GM21528 (cell line): ENCODE measurements at regions not wholly inside any gene's neighbourhood (a gene's known extent, or its start where the extent isn't known, plus 50 kb on each side); places are given as distances from the start of the nearest gene placed in this dataset.

Experiments
- ATAC-seq: cut with Tn5 transposase; IDR thresholded peaks from one replicate; pipeline ENCODE4 v1.9.1; 2021; ENCODE audit warnings: mild to moderate bottlenecking, moderate library complexity; ENCODE audit not compliant: unreplicated experiment, low FRiP score

DNA sequence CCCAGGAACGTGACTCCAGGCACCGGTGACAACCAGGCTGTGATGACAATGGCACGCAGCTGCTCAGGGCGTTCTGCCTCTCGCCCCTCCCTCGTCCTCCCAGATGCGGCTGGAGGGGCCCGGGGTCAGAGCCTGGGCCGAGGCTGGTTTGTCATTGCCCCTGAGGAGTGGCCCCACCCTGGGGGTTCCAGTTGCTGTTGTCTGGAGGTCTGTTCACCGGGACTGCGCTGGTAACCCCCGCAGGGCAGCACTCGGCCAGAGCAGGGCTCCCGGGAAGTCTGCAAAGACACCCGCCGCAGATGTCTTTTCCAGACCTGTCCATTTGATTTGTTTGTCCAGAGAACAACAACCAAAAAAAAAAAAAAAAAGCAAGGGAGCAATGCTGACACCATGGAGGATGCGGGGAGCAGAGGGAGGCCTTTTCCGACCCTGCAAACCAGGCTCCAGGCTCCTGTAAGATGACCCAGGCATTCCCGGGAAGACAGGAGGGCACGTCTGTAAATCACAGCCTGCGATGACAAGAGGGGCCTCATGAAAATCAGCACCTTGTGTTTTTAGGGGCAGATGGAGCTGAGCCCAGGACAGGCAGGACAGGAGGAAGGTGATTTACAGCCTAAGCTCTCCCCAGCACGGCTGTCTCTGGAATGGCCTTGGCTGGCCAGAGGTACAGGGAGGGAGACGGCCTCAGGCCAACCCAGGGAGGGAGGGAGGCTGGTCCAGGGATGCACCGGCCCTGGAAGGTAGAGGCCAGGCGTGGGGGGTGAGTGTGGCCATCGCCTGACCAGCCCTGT, 189.3 kb downstream of the ERMARD start:
- no peak for ATAC-seq

DNA sequence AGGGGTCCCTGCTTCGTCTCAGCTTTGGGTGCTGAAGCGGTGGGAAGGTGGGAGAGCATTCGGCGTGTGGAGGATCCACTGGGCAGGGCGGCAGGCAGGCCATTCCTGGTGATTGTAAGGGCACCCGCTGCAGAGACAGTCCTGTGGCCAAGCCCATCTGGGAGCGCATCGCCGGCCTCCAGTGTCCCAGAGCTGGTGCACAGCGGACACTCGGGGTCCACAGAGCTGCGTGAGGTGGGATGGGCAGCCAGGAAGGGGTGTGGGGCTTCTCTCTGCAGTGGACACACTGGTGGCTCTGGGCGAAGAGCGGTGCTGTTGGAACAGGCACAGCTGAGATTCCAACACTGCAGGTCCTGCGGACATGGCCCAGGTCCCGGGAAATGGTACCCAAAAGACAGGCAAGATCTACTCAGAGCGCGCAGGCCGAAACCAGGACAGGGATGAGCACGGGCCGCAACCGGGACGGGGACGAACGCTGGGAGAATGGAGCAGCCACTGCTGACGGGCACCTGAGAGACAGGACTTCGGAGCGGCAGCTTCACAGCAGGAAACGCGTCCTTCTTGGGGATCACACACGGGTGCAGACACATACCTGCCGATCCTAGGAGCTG, 188.2 kb downstream of the ERMARD start:
- ATAC-seq: no peak

DNA sequence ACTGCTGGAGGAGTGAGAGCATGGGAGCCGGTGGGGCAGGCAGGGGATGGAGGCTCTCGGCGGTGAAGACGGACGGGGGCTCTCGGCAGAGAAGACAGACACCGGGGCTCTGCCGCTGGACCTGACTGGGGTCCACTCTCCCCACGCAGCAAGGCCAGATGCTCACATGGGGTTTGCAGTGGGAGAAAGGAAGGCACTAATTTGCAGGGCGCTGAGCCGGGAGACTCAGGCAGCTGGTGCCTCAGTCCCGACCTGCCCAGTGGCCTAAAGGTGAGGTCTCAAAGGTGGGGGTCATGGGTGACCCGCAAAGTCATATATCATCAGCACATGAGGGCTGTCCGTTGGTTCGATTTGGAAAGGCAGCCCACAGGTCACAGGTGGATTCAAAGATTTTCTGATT, 187.3 kb downstream of the ERMARD start:
- no peak for ATAC-seq

DNA sequence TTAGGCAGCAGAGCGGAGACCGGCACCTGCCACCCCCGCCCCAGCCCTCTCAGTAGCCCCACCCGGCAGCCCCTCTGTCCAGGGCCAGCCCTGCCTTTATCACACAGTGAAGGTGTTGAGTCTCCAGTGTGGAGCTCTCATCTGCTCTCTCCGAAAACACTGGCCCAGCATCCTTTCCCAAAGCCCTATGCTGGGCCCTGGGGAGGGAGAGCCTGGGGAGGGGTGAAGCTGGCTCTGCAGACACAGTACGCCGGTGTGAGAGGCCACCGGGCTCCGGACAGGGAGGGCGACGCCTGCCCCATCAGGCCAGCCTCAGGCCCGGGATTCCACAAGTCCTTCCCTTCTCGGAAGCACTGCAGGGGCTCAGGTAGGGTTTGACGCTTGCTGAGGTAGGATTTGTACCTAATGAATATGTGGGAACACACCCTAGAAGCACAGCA, 186.9 kb downstream of the ERMARD start:
- ATAC-seq: no peak

DNA sequence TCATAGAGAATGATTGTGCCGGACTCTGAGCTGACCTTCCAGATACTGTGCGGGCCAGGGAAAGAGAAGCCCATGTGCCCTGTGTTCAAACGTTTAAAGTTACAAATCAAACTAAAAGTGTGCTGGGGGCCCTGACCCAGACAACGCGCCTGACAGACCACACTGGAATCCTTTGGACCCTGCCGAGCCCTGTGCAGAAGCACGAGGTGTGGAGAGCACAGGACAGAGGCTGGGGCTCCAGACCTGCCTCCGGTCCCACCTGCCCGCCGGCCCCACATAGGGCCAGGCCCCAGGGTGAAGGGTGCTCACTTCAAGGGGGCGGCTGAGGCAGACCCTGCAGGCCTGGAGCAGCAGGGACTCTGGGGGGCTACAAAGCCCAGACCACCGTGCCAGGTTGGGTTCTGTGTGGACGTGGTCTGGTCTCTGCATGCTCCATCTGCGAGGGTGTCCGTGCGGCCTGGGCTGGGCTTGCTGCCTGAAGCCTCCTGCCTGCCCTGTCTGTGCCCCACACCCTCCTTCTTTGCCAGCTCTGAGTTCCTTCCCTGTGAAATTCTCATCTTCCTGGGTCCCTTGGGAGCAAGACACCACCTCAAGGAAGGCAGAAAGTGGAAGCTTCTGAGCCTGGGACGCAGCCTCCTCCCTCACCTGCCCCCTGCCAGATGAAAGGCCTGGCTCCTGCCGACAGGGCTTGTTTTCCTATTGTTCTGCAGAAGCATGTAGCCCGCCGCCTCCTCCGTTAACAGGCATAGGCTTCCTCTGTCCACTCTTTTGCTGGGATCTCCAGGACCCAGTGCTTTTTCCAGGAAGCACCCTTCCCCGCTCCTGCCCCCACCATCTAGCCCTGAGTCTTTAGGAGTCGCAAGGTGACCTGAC, 186.2 kb downstream of the ERMARD start:
- ATAC-seq: no peak

DNA sequence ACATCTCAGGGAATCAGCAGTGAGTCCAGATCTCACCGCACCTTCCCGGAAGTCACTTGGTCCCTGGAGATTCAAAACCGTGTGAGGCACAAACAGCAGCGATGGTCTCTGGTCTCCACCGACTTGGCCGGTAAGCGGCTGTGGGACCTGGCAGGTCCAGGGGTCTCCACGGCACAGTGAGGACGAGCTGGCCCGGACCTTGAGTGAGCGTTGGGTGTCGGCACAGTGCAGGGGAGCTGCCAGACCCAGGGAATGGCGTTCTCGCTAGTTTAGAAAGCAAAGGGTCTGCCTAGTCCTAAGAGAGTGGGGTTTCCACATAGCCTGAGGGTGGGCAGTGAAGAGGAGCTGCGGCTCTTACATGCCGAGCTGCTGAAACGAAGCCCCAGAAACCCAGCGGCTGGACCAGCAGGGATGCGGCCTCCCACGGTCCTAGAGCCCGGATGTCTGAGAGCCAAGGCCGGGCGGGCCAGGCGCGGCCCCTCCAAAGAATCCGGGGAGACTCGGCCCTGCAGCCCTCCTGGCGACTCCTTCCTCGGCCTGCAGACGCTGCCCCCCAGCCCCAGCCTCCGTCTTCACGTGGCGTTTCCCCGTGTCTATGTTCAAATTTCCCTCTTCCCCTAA, 185.0 kb downstream of the ERMARD start:
- no peak for ATAC-seq

DNA sequence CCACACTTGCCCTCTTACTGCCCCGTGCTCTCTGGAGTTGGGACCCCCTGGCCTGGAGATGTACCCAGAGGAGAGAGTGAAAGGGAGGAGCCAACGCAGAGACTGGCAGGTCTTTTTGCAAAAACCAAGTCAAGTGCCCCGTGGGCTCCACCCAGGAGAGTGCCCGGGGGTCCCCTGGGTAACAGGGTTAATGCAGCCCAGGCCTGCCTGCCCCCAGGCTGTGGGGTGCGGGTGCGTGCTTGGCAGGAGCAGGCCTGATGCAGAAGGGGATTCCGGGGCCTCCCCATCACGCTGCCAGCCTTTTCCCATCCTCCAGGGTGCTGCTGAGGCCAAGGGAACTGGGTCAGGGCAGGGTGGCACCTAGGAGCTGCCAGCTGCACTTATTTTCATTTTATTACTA, 184.4 kb downstream of the ERMARD start:
- no peak for ATAC-seq

DNA sequence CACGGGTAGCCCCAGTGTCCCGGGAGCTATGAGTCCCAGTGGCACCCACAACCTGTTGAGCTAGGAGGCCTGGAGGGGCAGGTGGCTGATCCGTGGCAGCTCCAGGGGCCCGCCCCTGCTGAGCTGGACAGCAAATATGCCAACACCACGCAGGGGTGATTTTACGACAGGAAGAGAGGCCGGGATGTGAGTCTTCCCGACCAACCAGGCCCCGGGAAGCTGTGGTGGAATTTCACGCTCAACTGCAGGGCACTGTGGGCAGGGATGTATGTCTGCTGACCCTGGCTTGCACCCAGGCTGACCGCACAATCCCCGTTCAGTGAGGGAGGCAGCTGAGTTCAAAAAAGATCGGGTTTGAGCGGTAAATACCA, 183.9 kb downstream of the ERMARD start:
- no peak for ATAC-seq

DNA sequence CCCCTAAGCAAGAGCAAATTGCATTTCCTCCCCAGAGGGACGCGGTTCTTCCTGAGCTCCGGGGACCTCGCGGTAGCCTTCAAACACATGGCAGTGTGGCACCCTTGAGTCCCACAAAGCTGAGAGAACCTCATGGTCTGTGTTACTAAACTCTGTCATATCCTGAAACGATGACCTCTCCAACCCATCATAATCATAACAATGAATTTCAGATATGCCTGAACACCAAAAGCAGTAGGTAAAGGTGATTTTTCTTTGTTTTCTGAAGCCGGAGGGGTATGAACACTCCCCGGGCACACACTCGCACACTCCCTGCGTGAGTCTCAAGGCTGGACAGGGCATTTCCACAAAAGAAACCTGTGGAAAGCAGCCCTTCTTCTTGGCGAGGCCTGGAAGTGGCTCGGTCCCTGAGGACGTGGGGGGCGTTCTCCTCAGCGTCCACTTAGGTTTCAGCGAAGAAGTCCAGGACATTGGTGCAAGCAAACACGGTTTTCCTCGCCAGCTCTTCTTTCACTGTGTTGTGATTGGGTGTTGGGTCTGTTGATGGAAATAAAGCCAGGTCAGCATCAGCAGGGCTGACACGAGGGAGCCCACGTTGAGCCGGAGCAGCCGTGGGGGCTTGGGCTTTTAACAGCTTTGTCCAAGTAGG, 183.4 kb downstream of the ERMARD start:
- ATAC-seq: no peak

DNA sequence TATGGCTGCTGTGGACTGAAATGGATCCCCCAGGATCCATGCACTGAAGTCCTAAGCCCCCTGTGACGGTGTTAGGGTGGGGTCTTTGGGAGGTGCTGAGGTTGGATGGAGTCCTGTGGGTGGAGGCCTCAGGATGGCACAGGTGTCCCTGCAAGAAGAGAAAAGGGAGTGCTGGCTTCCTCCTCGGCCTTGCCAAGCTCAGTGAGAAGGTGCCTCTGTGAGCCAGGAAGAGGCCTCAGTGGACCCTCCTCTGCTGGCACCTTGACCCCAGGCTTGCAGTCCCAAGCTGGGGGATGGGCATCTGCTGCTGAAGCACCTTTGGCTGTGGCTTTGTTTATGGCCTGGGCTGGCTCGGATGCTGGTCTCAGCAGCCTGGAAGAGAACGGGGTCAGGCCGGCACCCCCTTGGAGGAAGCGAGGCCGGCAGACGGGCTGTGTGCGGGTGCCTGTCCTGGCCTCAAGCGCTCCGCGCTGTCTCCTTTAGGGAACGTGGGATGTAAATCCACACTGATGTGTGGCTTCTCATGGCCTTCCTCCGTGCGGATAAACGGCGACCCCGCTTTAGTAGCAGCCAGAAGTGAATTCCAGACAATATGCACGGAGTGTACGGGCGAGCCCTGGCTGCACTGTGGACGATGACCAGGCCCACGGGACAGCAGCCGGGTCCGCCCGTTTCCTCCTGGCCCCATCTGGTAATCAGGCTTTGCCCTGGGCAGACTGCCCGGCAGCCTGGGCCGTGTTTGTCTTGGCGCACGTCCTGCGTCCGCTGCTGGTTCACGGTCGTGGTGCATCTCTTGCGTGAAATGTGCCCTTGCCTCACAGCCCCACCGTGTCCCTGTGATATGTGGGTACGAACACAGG, 182.6 kb downstream of the ERMARD start:
- no peak for ATAC-seq

DNA sequence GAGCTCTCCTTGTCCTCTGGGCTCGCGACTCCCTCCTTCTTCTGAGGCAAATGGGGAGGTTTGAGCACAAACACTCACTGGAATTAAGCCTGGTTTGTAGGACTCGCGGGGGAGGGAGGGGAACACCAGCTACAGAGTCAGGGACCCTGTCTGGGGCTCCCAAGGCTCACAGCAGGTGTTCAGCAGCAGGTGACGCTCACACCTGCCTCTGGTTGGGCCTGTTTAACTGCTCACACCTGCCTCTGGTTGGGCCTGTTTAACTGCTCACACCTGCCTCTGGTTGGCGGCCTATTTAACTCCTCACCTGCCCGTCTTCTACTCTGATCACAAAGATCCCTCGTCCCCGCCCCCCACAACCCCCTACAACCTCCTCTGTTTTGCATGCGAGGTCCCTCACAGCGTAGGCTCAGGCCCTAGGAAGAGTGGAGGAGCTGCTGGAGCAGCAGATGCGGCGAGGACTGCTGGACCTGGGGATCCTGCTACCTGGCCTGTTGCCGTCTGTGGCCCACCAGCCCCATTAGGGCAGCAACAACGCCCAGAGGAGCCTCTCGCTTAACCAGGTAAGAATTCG, 181.9 kb downstream of the ERMARD start:
- ATAC-seq: no peak

DNA sequence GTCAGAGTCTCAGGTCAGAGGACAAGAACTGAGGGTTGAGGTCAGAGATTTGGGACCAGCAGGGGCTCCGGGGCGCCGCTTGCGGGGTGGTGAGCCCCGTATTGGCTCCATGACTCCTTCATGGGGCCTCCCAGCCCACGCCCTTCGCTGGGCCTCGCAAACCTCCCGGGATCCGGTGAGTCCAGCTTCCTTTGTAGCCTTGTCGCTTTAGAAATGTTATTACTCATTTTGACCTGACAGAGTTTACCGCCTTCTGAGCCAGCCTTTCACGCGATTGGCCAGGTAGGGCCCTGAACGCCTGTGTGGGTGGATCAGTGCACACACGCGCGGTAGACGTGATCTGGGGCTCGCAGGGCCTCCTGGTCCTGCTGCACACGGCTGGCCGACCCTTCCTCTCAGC, 181.1 kb downstream of the ERMARD start:
- no peak for ATAC-seq

DNA sequence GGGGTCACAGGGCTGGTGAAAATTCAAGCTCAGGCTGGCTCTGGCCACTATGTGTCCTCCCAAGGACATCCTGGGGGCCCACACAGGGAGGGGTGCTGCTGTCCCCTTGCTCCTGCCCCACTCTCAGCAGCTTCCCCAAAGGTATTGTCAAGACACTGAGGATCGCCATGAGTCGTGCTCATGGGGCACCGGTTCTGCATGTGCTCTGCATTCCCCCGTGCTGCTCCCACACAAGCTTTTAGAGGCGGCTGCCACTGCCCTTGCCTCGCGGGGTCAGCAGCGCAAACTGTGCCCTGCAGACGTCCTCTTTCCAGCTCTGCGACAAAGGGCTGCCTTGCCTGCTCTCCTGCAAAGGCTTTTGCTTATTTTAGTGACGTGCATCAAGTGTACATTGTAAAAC, 179.8 kb downstream of the ERMARD start:
- ATAC-seq: no peak

DNA sequence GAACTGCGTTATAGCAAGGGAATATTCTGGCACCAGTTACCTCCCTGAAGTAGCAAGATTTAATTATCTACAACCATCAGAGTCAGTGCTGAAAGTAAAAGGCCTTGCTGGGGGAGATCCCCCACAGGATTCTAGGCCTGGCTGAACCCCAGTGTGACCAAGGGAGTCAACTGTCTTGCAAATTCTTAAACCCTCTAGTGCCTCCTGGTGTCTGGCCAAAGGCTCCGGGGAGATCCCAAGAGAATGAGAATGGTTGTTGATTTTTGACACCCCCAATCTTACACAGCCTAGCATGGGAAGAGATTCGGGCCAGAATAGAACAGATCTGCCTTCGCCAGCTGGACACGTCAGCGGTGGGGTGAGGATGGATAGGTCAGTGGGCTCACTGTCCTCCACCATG, 179.4 kb downstream of the ERMARD start:
- no peak for ATAC-seq

DNA sequence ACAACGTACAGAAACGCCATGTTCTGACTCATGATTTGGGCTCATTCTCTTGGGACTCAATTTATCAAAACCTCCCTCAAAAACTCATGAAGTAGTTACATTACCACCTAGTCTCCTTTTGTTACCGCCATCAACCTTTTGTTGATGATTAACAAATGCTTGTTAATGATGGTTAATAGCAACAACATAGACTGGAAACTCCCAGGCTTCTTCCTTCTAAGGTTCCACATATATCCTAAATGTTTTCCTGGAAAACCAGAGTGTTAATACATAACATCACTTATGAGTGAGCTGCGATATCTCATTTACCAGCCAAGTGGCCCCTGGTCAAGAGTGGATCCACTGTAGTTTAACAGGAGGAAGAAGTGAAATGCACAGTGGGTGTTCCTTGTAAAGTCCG, 176.3 kb downstream of the ERMARD start:
- ATAC-seq: no peak

DNA sequence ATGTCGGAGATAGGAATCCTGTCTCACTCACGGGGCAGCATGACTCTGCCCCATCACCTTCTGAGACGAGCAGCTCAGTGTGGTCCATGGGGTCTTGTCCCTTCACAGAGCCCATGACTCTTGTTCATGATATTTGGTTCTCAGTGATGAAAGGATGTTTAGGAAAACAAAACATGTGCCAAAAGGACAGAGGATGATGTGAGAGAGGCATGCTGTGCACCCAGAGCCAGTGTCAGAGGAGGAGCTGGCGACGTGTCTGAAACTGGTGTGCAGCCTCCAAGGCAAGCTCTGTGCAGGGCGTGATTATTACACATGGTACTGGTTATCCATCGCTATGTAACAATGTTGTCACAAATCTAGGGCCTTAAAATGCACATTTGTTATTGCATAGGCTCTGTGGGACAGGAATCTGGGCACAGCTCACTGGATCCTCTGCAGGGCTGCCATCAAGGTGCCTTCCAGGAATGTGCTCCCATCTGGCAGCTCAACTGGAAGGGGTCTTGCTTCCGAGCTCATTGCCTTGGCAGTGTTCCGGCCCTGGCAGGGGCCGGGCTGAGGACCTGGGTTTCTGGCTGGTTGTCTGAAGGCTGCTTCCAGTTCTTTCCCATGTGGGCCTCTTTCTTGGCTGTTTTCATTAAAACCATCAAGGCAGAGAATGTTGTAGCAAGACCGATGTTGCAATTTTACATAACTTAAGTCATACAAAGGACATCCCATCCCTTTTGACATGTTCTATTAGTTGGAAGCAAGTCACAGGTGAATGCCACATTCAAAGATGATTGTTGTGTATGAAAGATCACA, 175.4 kb downstream of the ERMARD start:
- no peak for ATAC-seq

DNA sequence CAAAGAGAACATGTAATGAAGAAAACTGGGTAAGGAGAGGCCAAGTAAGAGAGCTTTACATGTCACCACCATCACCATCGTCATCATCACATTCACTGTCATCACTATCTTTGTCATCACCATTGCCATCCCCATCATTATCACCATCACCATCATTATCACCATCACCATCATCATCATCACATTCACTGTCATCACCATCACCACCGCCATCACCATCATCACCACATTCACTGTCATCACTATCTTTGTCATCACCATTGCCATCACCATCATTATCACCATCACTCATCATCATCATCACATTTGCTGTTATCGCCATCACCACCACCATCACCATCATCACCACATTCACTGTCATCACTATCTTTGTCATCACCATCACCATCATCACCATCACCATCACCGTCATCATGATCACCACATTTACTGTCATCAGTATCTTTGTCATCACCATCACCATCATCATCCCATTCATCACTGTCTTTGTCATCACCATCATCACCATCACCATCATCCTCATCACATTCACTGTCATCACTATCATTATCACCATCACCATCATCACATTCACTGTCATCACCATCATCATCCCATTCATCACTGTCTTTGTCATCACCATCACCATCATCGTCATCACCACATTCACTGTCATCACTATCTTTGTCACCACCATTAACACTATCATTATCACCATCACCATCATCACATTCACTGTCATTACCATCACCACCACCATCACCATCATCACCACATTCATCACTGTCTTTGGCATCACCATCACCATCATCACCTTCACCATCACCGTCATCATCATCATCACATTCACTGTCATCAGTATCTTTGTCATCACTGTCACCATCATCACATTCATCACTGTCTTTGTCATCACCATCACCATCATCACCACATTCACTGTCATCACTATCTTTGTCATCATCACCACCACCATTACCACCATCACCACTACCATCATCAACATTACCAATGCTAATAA, 172.3 kb downstream of the ERMARD start:
- ATAC-seq: no peak
